IMR-90 (cell line): ENCODE measurements at regions not wholly inside any gene's neighbourhood (a gene's known extent, or its start where the extent isn't known, plus 50 kb on each side); places are given as distances from the start of the nearest gene placed in this dataset.

Experiments
- ATAC-seq: fragments of 200-7000 bp; cut with Tn5 transposase; 2 replicates; pipeline ENCODE4 v1.9.1; 2020; ENCODE audit warnings: low read depth, mild to moderate bottlenecking, moderate library complexity
- BruUV-seq: library from RNA; stranded (reverse); fragments of 400-500 nt; replicated peaks from 2 replicates; lab custom pipeline; 2021; lab: Mats Ljungman, UMichigan
- CTCF ChIA-PET: fragments of 300-600 bp; formaldehyde crosslinking; extraction: SDS; loops from one replicate; lab custom pipeline; 2021; ENCODE audit warnings: antibody characterized with exemption; lab: Yijun Ruan, JAX
- POLR2A ChIA-PET: fragments of 300-600 bp; sonication (Branson Sonifier 250); formaldehyde crosslinking; loops from one replicate; lab custom pipeline; 2022; ENCODE audit warnings: antibody characterized with exemption; ENCODE audit not compliant: unreplicated experiment; lab: Charles Lee
- DNase-seq: peaks from one replicate; pipeline ENCODE4 v3.0.0; 2013
- H2AFZ ChIP-seq: replicated peaks from 2 replicates; pipeline ENCODE3; 2013; ENCODE audit warnings: low read length, mild to moderate bottlenecking; ENCODE audit not compliant: poor library complexity
- H2AK5ac ChIP-seq: 2 replicates; pipeline ENCODE4 v1.6.1; 2013; ENCODE audit warnings: low read depth, low read length, inconsistent platforms
- H2AK9ac ChIP-seq: replicated peaks from 2 replicates; pipeline ENCODE3; 2013; ENCODE audit warnings: mild to moderate bottlenecking, low read depth, low read length, moderate library complexity; ENCODE audit not compliant: poor library complexity
- H2BK120ac ChIP-seq: 2 replicates; pipeline ENCODE4 v1.6.1; 2013; ENCODE audit warnings: low read depth, low read length, inconsistent platforms
- H2BK15ac ChIP-seq: 3 replicates; pipeline ENCODE4 v1.6.1; 2013; ENCODE audit warnings: low read depth, low read length, inconsistent platforms
- H2BK20ac ChIP-seq: 2 replicates; pipeline ENCODE4 v1.6.1; 2013; ENCODE audit warnings: low read depth, mild to moderate bottlenecking, inconsistent platforms, low read length, moderate library complexity
- H2BK5ac ChIP-seq: 2 replicates; pipeline ENCODE4 v1.6.1; 2013; ENCODE audit warnings: mild to moderate bottlenecking, low read depth, low read length, inconsistent platforms; ENCODE audit not compliant: poor library complexity, severe bottlenecking
- H3K14ac ChIP-seq: replicated peaks from 2 replicates; pipeline ENCODE4 v1.6.1; 2013; ENCODE audit warnings: low read depth, low read length, inconsistent platforms
- H3K18ac ChIP-seq: 2 replicates; pipeline ENCODE4 v1.6.1; 2013; ENCODE audit warnings: low read depth, low read length, control low read depth
- H3K23ac ChIP-seq: 2 replicates; pipeline ENCODE4 v1.6.1; 2013; ENCODE audit warnings: low read depth, low read length, inconsistent platforms
- H3K27ac ChIP-seq: 2 replicates; pipeline ENCODE4 v1.5.1; 2013; ENCODE audit warnings: mild to moderate bottlenecking, control low read depth, low read length; ENCODE audit not compliant: insufficient read depth
- H3K27me3 ChIP-seq: 2 replicates; pipeline ENCODE4 v1.6.1; 2013; ENCODE audit warnings: low read length; ENCODE audit not compliant: control insufficient read depth, insufficient read depth
- H3K36me3 ChIP-seq: 2 replicates; pipeline ENCODE4 v1.6.1; 2013; ENCODE audit warnings: low read length, mixed read lengths; ENCODE audit not compliant: control insufficient read depth, insufficient read depth
- H3K4ac ChIP-seq: 2 replicates; pipeline ENCODE4 v1.6.1; 2013; ENCODE audit warnings: low read depth, low read length, inconsistent platforms
- H3K4me1 ChIP-seq: 2 replicates; pipeline ENCODE4 v1.6.1; 2013; ENCODE audit warnings: low read length, mixed read lengths; ENCODE audit not compliant: control insufficient read depth, insufficient read depth
- H3K4me2 ChIP-seq: 2 replicates; pipeline ENCODE4 v1.6.1; 2013; ENCODE audit warnings: low read depth, mild to moderate bottlenecking, control low read depth, low read length, moderate library complexity
- H3K4me3 ChIP-seq: 2 replicates; pipeline ENCODE4 v1.5.1; 2013; ENCODE audit warnings: low read depth, mild to moderate bottlenecking, control low read depth, low read length, moderate library complexity; ENCODE audit not compliant: insufficient read depth
- H3K56ac ChIP-seq: 2 replicates; pipeline ENCODE4 v1.6.1; 2013; ENCODE audit warnings: low read length, inconsistent platforms; ENCODE audit not compliant: insufficient read depth; ENCODE audit errors: extremely low read depth
- H3K79me1 ChIP-seq, 2 experiments: 2 replicates each; pipeline ENCODE4 v1.6.1; 2013; ENCODE audit warnings: low read length in 2 of 2, inconsistent platforms in 1 of 2, low read depth in 1 of 2
- H3K9ac ChIP-seq: 2 replicates; pipeline ENCODE4 v1.6.1; 2013; ENCODE audit warnings: low read depth, low read length, control low read depth
- H3K9me1 ChIP-seq: 2 replicates; pipeline ENCODE4 v1.6.1; 2013; ENCODE audit warnings: low read length, inconsistent platforms; ENCODE audit not compliant: insufficient read depth
- H3K9me3 ChIP-seq: 2 replicates; pipeline ENCODE4 v1.6.1; 2013; ENCODE audit warnings: low read length; ENCODE audit not compliant: control insufficient read depth, insufficient read depth
- H4K20me1 ChIP-seq: 2 replicates; pipeline ENCODE4 v1.6.1; 2013; ENCODE audit warnings: low read length, inconsistent platforms; ENCODE audit not compliant: insufficient read depth
- H4K5ac ChIP-seq: 2 replicates; pipeline ENCODE4 v1.6.1; 2013; ENCODE audit warnings: mild to moderate bottlenecking, low read depth, low read length, control low read depth
- H4K8ac ChIP-seq, 2 experiments: 2 replicates each; pipeline ENCODE4 v1.6.1; 2013; ENCODE audit warnings: low read depth in 2 of 2, low read length in 2 of 2, control low read depth in 1 of 2, inconsistent platforms in 1 of 2
- H4K91ac ChIP-seq: 2 replicates; pipeline ENCODE4 v1.6.1; 2013; ENCODE audit warnings: low read depth, low read length, inconsistent platforms; ENCODE audit not compliant: insufficient read depth
- CEBPB ChIP-seq: IDR thresholded peaks from 2 replicates; pipeline ENCODE4 v1.6.1; 2012; ENCODE audit warnings: low read depth, low read length, improper control_type of control experiment
- CHD1 ChIP-seq: IDR thresholded peaks from 2 replicates; pipeline ENCODE4 v1.6.1; 2012; ENCODE audit warnings: low read depth, low read length, improper control_type of control experiment
- MAFK ChIP-seq: IDR thresholded peaks from 2 replicates; pipeline ENCODE4 v1.6.1; 2012; ENCODE audit warnings: low read depth, low read length, improper control_type of control experiment
- MAZ ChIP-seq: IDR thresholded peaks from 2 replicates; pipeline ENCODE4 v1.6.1; 2012; ENCODE audit warnings: low read depth, mild to moderate bottlenecking, low read length, improper control_type of control experiment, moderate library complexity, borderline replicate concordance
- POLR2A ChIP-seq: IDR thresholded peaks from 2 replicates; pipeline ENCODE4 v1.6.1; 2012; ENCODE audit warnings: mild to moderate bottlenecking, low read depth, low read length
- RAD21 ChIP-seq: IDR thresholded peaks from 2 replicates; pipeline ENCODE4 v1.6.1; 2012; ENCODE audit warnings: low read length, improper control_type of control experiment
- RCOR1 ChIP-seq: IDR thresholded peaks from 2 replicates; pipeline ENCODE4 v1.6.1; 2012; ENCODE audit warnings: mild to moderate bottlenecking, low read length, improper control_type of control experiment; ENCODE audit not compliant: insufficient replicate concordance
- SMC3 ChIP-seq: fragments of 150-350 bp; IDR thresholded peaks from 2 replicates; pipeline ENCODE4 v1.6.1; 2016; ENCODE audit warnings: low read depth, mild to moderate bottlenecking, antibody characterized with exemption, low read length, moderate library complexity
- WGBS, 2 experiments: methylation state at CpG; one replicate each; pipeline versions ENCODE4 v1.1.5 to v1.1.7; 2013; ENCODE audit warnings: missing lambda C conversion rate in 2 of 2; ENCODE audit not compliant: insufficient read length in 1 of 2; ENCODE audit errors: extremely low coverage in 2 of 2; 5-methylcytosine and 5-hydroxymethylcytosine counted together
- dilution Hi-C: fragments of 300-500 bp; cut with HindIII; formaldehyde crosslinking; loops from one replicate; pipeline ENCODE4 v1.14.3; 2018; ENCODE audit warnings: low sequenced_read_pairs; ENCODE audit not compliant: unreplicated experiment
- in situ Hi-C: fragments of 300-500 bp; cut with MboI; formaldehyde crosslinking; loops from 3 replicates; pipeline ENCODE4 v1.14.3; 2019; ENCODE audit warnings: low sequenced_read_pairs, inconsistent platforms, mixed read lengths
- intact Hi-C: fragments of 100-400 bp; cut with micrococcal nuclease; formaldehyde crosslinking; loops from 2 replicates; pipeline ENCODE4 v1.10.0; 2022
- TF ChIP-seq, protein P1 (sequence below): fragments of 150-350 bp; IDR thresholded peaks from 2 replicates; pipeline ENCODE4 v1.6.1; 2017; ENCODE audit warnings: mild to moderate bottlenecking, antibody characterized with exemption, low read length, low read depth
- TF ChIP-seq, protein P2 (sequence below): conservative IDR thresholded peaks from 2 replicates; pipeline ENCODE4 v1.5.1; 2012; ENCODE audit warnings: mild to moderate bottlenecking, low read depth, low read length, improper control_type of control experiment

DNA sequence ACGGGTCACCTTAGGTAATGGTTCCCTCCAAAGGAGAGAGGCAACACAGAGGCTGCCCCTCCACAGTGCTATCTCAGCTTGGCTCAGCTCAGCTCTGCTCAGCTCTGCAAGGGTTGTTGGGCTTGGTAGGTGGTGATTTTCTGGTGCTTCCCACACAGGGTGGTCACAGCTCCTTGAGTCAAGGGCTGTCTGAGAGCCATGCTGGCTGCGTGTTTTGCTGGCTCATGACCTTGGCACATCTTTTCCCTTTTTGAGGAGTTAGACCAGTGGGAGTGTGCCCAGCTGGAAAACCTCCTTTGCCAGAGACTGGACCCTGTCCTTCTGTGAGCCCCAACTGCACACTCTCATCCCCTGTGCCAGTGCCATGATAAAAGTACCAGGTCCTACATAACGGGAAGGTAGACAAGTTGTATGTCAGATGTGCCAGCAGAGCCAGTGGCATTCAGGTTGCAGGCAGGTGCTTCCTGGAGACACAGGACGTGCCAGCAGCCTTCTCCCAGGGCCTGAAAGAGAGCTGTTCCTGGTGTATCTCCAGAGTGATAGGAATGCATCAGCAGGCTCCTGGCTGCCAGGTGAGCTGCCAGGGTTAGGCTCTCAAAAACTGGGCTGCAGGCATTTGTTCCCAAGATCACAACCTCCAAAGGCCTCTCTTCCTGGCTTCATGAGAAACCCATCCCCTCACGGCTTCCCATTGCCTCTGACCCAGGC is 118.6 kb upstream of the CXCL14 start:
- no peaks in the 10 kb centered on the region for H4K20me1 ChIP-seq
- H3K4me3 ChIP-seq, result no peak overlapping the region
- H3K14ac ChIP-seq, result no peak overlapping the region
- no peak overlapping the region for H3K9ac ChIP-seq
- no TSS peak for BruUV-seq
- no peak overlapping the region for H3K56ac ChIP-seq
- H2AFZ ChIP-seq, result no peak overlapping the region
- H3K79me1 ChIP-seq, result no peaks in the 10 kb centered on the region
- H2BK5ac ChIP-seq, result no peak overlapping the region
- no peak overlapping the region for H3K27ac ChIP-seq
- H4K8ac ChIP-seq, result no peak overlapping the region
- H3K4me2 ChIP-seq, result no peak overlapping the region
- H2AK9ac ChIP-seq, result no peak overlapping the region
- no peak overlapping the region for H3K4ac ChIP-seq
- H3K18ac ChIP-seq, result no peak overlapping the region
- no peak overlapping the region for H2AK5ac ChIP-seq
- TF ChIP-seq MAFK (no peak), CEBPB (no peak), MAZ (no peak), CHD1 (no peak), RAD21 (no peak), POLR2A (no peak), RCOR1 (no peak), SMC3 (no peak)
- TF ChIP-seq, protein P1, sequence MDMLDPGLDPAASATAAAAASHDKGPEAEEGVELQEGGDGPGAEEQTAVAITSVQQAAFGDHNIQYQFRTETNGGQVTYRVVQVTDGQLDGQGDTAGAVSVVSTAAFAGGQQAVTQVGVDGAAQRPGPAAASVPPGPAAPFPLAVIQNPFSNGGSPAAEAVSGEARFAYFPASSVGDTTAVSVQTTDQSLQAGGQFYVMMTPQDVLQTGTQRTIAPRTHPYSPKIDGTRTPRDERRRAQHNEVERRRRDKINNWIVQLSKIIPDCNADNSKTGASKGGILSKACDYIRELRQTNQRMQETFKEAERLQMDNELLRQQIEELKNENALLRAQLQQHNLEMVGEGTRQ, result no peak
- TF ChIP-seq, protein P2, sequence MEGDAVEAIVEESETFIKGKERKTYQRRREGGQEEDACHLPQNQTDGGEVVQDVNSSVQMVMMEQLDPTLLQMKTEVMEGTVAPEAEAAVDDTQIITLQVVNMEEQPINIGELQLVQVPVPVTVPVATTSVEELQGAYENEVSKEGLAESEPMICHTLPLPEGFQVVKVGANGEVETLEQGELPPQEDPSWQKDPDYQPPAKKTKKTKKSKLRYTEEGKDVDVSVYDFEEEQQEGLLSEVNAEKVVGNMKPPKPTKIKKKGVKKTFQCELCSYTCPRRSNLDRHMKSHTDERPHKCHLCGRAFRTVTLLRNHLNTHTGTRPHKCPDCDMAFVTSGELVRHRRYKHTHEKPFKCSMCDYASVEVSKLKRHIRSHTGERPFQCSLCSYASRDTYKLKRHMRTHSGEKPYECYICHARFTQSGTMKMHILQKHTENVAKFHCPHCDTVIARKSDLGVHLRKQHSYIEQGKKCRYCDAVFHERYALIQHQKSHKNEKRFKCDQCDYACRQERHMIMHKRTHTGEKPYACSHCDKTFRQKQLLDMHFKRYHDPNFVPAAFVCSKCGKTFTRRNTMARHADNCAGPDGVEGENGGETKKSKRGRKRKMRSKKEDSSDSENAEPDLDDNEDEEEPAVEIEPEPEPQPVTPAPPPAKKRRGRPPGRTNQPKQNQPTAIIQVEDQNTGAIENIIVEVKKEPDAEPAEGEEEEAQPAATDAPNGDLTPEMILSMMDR, result no peak
- H3K27me3 ChIP-seq, result no peaks in the 10 kb centered on the region
- H3K23ac ChIP-seq, result no peak overlapping the region
- H4K5ac ChIP-seq, result no peak overlapping the region
- no peak overlapping the region for H4K91ac ChIP-seq
- no peaks in the 10 kb centered on the region for H3K36me3 ChIP-seq
- in situ Hi-C loops (no loop called here), dilution Hi-C loops (no loop called here), intact Hi-C loops (no loop called here)
- H3K9me1 ChIP-seq, result no peaks in the 10 kb centered on the region
- ChIA-PET POLR2A (no interaction called here), CTCF (no interaction called here)
- no peaks in the 10 kb centered on the region for H3K4me1 ChIP-seq
- 41% methylated on average over 3 of the region's 5 CpGs; no CpG with 5 or more reads in 1 of the 2 experiments for WGBS, 2 experiments
- no peaks in the 10 kb centered on the region for H3K9me3 ChIP-seq
- DNase-seq, result no peak
- H2BK15ac ChIP-seq, result no peak overlapping the region
- H2BK120ac ChIP-seq, result no peak overlapping the region
- no peak for ATAC-seq
- H2BK20ac ChIP-seq, result no peak overlapping the region
